Panc1 (cell line): ENCODE measurements at regions not wholly inside any gene's neighbourhood (a gene's known extent, or its start where the extent isn't known, plus 50 kb on each side); places are given as distances from the start of the nearest gene placed in this dataset.

Source experiments
- ATAC-seq: fragments of 200-7000 bp; cut with Tn5 transposase; 2 replicates; pipeline ENCODE4 v1.9.1; 2020; ENCODE audit warnings: mild to moderate bottlenecking, moderate library complexity
- BruUV-seq: library from RNA; stranded (reverse); fragments of 400-500 nt; replicated peaks from 2 replicates; lab custom pipeline; 2021; lab: Mats Ljungman, UMichigan
- CTCF ChIA-PET: fragments of 300-600 bp; sonication (Branson Sonifier 250); formaldehyde crosslinking; loops from one replicate; lab custom pipeline; 2022; ENCODE audit warnings: antibody characterized with exemption; lab: Charles Lee
- POLR2A ChIA-PET: fragments of 300-600 bp; sonication (Branson Sonifier 250); formaldehyde crosslinking; loops from one replicate; lab custom pipeline; 2022; ENCODE audit warnings: antibody characterized with exemption; lab: Charles Lee
- DNase-seq: peaks from one replicate; pipeline ENCODE4 v3.0.0-alpha.2; 2010; ENCODE audit warnings: low read depth, low spot score
- H3K27ac ChIP-seq: 2 replicates; pipeline ENCODE4 v1.5.1; 2011; ENCODE audit warnings: mild to moderate bottlenecking, low read length, inconsistent platforms
- H3K27me3 ChIP-seq: fragments of 200-500 bp; sonication (Bioruptor generic); 2 replicates; pipeline ENCODE4 v1.6.0; 2014; ENCODE audit warnings: low read length, inconsistent platforms; ENCODE audit not compliant: control insufficient read depth, insufficient read depth
- H3K36me3 ChIP-seq: fragments of 200-500 bp; sonication (Bioruptor generic); 2 replicates; pipeline ENCODE4 v1.5.1; 2014; ENCODE audit warnings: inconsistent platforms, mild to moderate bottlenecking, low read length, moderate library complexity; ENCODE audit not compliant: control insufficient read depth, insufficient read depth
- H3K4me1 ChIP-seq: 2 replicates; pipeline ENCODE4 v1.5.1; 2011; ENCODE audit warnings: inconsistent platforms, mild to moderate bottlenecking, low read length, moderate library complexity; ENCODE audit not compliant: control insufficient read depth, insufficient read depth
- H3K4me3 ChIP-seq, 2 experiments: 2 replicates each; pipeline ENCODE4 v1.5.1; 2011 to 2012; ENCODE audit warnings: low read depth in 2 of 2, low read length in 2 of 2, mild to moderate bottlenecking in 2 of 2, inconsistent platforms in 1 of 2, moderate library complexity in 1 of 2
- H3K9me3 ChIP-seq: fragments of 200-500 bp; sonication (Bioruptor generic); 2 replicates; pipeline ENCODE4 v1.5.1; 2014; ENCODE audit warnings: low read depth, mild to moderate bottlenecking, inconsistent platforms, low read length, moderate library complexity; ENCODE audit not compliant: control insufficient read depth, insufficient read depth
- CTCF ChIP-seq: fragments of 450-650 bp; IDR thresholded peaks from 2 replicates; pipeline ENCODE4 v1.5.1; 2017; ENCODE audit warnings: mild to moderate bottlenecking
- POLR2AphosphoS5 ChIP-seq: IDR thresholded peaks from 2 replicates; pipeline ENCODE4 v1.6.1; 2012; ENCODE audit warnings: mild to moderate bottlenecking, low read depth, low read length, moderate library complexity
- REST ChIP-seq, 2 experiments: IDR thresholded peaks; 2 replicates each; pipeline ENCODE4 v1.6.1; 2011 to 2012; ENCODE audit warnings: low read depth in 2 of 2, control low read depth in 1 of 2, low read length in 1 of 2, mild to moderate bottlenecking in 1 of 2, moderate library complexity in 1 of 2; ENCODE audit not compliant: insufficient read depth in 1 of 2
- SIN3A ChIP-seq: IDR thresholded peaks from 2 replicates; pipeline ENCODE4 v1.6.1; 2012; ENCODE audit warnings: low read depth, mild to moderate bottlenecking, low read length, moderate library complexity, borderline replicate concordance; ENCODE audit not compliant: insufficient read depth
- TCF7L2 ChIP-seq: IDR thresholded peaks from 2 replicates; pipeline ENCODE4 v1.6.1; 2011; ENCODE audit warnings: mild to moderate bottlenecking, low read depth, low read length, inconsistent platforms
- in situ Hi-C: cut with HindIII; loops from 2 replicates; pipeline ENCODE4 v1.10.0; 2016; ENCODE audit warnings: low sequenced_read_pairs, low pct_unique_long_range_greater_than_20kb
- intact Hi-C: fragments of 100-400 bp; cut with micrococcal nuclease; formaldehyde crosslinking; loops from one replicate; pipeline ENCODE4 v1.10.0; 2022; ENCODE audit not compliant: unreplicated experiment

GRCh38 chr9:23606107-23606506 is 219.9 kb downstream of the ELAVL2 start:
- no peak for ATAC-seq
- DNase-seq, result no peak
- TF ChIP-seq REST (IDR thresholded peaks at IDR 0.05; ENCODE audit: insufficient read depth in 1 of 2, low read depth in 2 of 2, low read length in 1 of 2) (no peak), TCF7L2 (no peak), POLR2AphosphoS5 (no peak), SIN3A (no peak), CTCF (no peak)
- Histone ChIP-seq H3K4me1 (no peaks in the 10 kb centered on the region), H3K27ac (no peak overlapping the region), H3K27me3 (no peaks in the 10 kb centered on the region), H3K36me3 (no peaks in the 10 kb centered on the region), H3K9me3 (no peaks in the 10 kb centered on the region), H3K4me3 (no peak overlapping the region)
- no TSS peak for BruUV-seq
- ChIA-PET POLR2A (no interaction called here), CTCF (no interaction called here)
- intact Hi-C loops (no loop called here), in situ Hi-C loops (no loop called here)

- intact Hi-C loops, result no loop called here
- ATAC-seq, result no peak
- Histone ChIP-seq H3K4me3 (no peak overlapping the region), H3K27ac (no peak overlapping the region), H3K9me3 (no peaks in the 10 kb centered on the region), H3K4me1 (no peaks in the 10 kb centered on the region), H3K36me3 (no peaks in the 10 kb centered on the region), H3K27me3 (no peaks in the 10 kb centered on the region)
- in situ Hi-C loops, result no loop called here
- no peak for DNase-seq
- ChIA-PET CTCF (no interaction called here), POLR2A (no interaction called here)
- TF ChIP-seq SIN3A, result no peak
- no peak for TF ChIP-seq TCF7L2
- no peak for TF ChIP-seq CTCF
- no peak for TF ChIP-seq REST (IDR thresholded peaks at IDR 0.05; ENCODE audit: insufficient read depth in 1 of 2, low read depth in 2 of 2, low read length in 1 of 2)
- TF ChIP-seq POLR2AphosphoS5, result no peak
- no TSS peak for BruUV-seq
These were observed 217.6 kb downstream of the ELAVL2 start for GRCh38 chr9:23608456-23608855.
